ENCODE measurements at regions not wholly inside any gene's neighbourhood (a gene's known extent, or its start where the extent isn't known, plus 50 kb on each side); places are given as distances from the start of the nearest gene placed in this dataset.

DNA sequence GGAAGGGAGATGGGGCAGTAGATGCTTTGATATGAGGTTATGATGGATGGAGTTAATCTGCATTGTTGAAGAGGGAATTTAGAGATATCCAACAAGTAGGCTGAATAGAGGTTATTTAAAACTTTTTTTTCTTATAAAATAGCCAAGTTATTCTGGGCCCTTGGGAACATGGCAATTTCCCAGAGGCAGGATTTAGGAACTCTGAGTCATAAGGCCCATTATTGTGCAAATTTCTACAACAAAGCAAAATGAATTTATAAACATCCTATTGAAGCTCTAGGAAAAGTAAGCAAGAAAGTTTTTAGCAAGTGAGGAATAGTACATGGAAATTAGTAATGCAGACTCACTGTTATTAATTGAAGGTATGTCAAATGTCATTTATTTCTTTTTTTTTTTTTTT lies 160.9 kb upstream of the NPY start:
- TF ChIP-seq CTCF (IDR thresholded peaks at IDR 0.05), result no peak
- no peak for TF ChIP-seq POLR2AphosphoS5 (IDR thresholded peaks at IDR 0.05)
- no peak for TF ChIP-seq POLR2A (IDR thresholded peaks at IDR 0.05)
- Histone ChIP-seq H3K36me3 (no peaks in the 10 kb centered on the region), H3K27me3 (replicated peaks; ENCODE audit: insufficient read depth) (no peaks in the 10 kb centered on the region), H3K9me3 (no peaks in the 10 kb centered on the region), H3K4me1 (replicated peaks) (peaks cover 2% of the 10 kb centered on the region), H3K27ac (no peak overlapping the region), H3K4me3 (no peak overlapping the region)
- intact Hi-C loops (cut with DNase I), result no loop called here
- DNase-seq (ENCODE audit: low spot score), result no peak

DNA sequence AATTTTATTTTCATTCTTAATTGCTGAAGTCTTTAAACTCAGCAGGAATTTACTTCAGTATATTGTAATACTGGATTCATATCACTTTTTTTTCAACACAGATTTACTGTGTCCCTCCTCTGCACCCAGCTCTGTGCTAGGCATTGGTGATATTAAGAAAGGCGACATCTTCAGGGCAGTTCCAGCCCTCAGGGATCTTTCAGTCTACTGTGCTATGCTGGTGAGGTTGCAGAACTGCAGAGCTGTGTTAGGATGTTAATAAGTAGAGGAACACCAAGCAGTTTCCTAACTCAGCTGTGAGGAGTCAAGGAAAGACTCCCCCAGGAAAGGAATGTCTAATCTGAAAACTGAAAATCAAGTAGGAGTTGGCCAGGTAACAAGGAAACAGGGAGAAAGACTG lies 158.2 kb upstream of the NPY start:
- Histone ChIP-seq H3K36me3 (no peaks in the 10 kb centered on the region), H3K4me1 (replicated peaks) (peaks cover 2% of the 10 kb centered on the region), H3K27ac (no peak overlapping the region), H3K27me3 (replicated peaks; ENCODE audit: insufficient read depth) (no peaks in the 10 kb centered on the region), H3K4me3 (no peak overlapping the region), H3K9me3 (no peaks in the 10 kb centered on the region)
- 85% methylated on average over 1 of the region's 1 CpG for WGBS
- no peak for TF ChIP-seq POLR2A (IDR thresholded peaks at IDR 0.05)
- TF ChIP-seq POLR2AphosphoS5 (IDR thresholded peaks at IDR 0.05), result no peak
- TF ChIP-seq CTCF (IDR thresholded peaks at IDR 0.05), result no peak
- intact Hi-C loops (cut with DNase I), result no loop called here
- no peak for DNase-seq (ENCODE audit: low spot score)

- no peaks in the 10 kb centered on the region for H3K27me3 ChIP-seq (replicated peaks; ENCODE audit: insufficient read depth)
- no peaks in the 10 kb centered on the region for H3K9me3 ChIP-seq
- TF ChIP-seq POLR2A (IDR thresholded peaks at IDR 0.05) (no peak), POLR2AphosphoS5 (IDR thresholded peaks at IDR 0.05) (peak; percentile 64)
- WGBS, result 41% methylated on average over 3 of the region's 3 CpGs
- no peak overlapping the region for H3K4me3 ChIP-seq
- H3K36me3 ChIP-seq, result no peaks in the 10 kb centered on the region
- intact Hi-C loops (cut with DNase I), result no loop called here
- H3K27ac ChIP-seq, result peak overlapping the region; percentile 1 to 28
- peaks cover 7% of the 10 kb centered on the region for H3K4me1 ChIP-seq (replicated peaks)
- peak; percentile 21 for DNase-seq (ENCODE audit: low spot score)
These were observed 156.1 kb upstream of the NPY start for GRCh38 chr7:24127930-24128329.

DNA sequence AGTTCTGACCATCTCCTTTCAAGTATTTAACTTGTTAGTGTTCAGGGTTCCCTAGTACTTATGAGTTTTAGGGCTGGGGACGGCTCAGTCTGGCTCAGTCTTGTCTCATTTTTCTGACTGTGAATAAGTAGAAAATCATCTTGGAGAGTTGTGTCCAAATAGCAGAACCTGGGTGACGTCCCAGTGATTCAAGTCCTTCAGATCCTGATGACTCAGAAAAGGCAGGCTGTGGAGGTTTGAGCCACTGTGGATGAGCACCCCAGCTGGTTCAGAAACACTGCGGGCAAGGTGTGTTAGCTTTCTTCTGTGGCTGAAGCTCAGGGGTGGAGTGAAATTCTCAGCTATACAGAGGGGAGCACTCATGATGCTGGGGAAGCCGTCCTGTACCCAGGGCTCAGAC lies 154.4 kb upstream of the NPY start:
- intact Hi-C loops (cut with DNase I), result no loop called here
- H3K4me3 ChIP-seq, result no peak overlapping the region

GRCh38 chr7:24130631-24131030 lies 153.4 kb upstream of the NPY start:
- no peak overlapping the region for H3K27ac ChIP-seq
- no peak overlapping the region for H3K4me3 ChIP-seq
- no peaks in the 10 kb centered on the region for H3K27me3 ChIP-seq (replicated peaks; ENCODE audit: insufficient read depth)
- intact Hi-C loops (cut with DNase I), result no loop called here
- H3K36me3 ChIP-seq, result no peaks in the 10 kb centered on the region
- no peak for DNase-seq (ENCODE audit: low spot score)
- H3K4me1 ChIP-seq (replicated peaks), result peaks cover 7% of the 10 kb centered on the region
- no peak for TF ChIP-seq CTCF (IDR thresholded peaks at IDR 0.05)
- no peak for TF ChIP-seq POLR2AphosphoS5 (IDR thresholded peaks at IDR 0.05)
- TF ChIP-seq POLR2A (IDR thresholded peaks at IDR 0.05), result no peak
- no peaks in the 10 kb centered on the region for H3K9me3 ChIP-seq

More for the DNA sequence above, 154.4 kb upstream of the NPY start:
- no peaks in the 10 kb centered on the region for H3K27me3 ChIP-seq (replicated peaks; ENCODE audit: insufficient read depth)
- TF ChIP-seq POLR2AphosphoS5 (IDR thresholded peaks at IDR 0.05) (no peak), CTCF (IDR thresholded peaks at IDR 0.05) (no peak), POLR2A (IDR thresholded peaks at IDR 0.05) (no peak)
- H3K27ac ChIP-seq, result no peak overlapping the region
- DNase-seq (ENCODE audit: low spot score), result no peak
- H3K36me3 ChIP-seq, result no peaks in the 10 kb centered on the region
- WGBS, result 69% methylated on average over 4 of the region's 4 CpGs
- no peaks in the 10 kb centered on the region for H3K9me3 ChIP-seq
- peaks cover 7% of the 10 kb centered on the region for H3K4me1 ChIP-seq (replicated peaks)

Data from prostate gland (tissue), 2 donors.